SK-N-SH (cell line): ENCODE measurements at regions not wholly inside any gene's neighbourhood (a gene's known extent, or its start where the extent isn't known, plus 50 kb on each side); places are given as distances from the start of the nearest gene placed in this dataset.

ENCODE experiments used
- CTCF ChIA-PET: fragments of 300-600, 350-600 bp; formaldehyde crosslinking; extraction: SDS; loops from one replicate; lab custom pipeline; 2021; lab: Yijun Ruan, JAX
- POLR2A ChIA-PET: fragments of 350-600 bp; sonication (Branson Sonifier 250); formaldehyde crosslinking; extraction: SDS; loops from one replicate; lab custom pipeline; 2020; ENCODE audit warnings: antibody characterized with exemption, inconsistent platforms; lab: Yijun Ruan, JAX
- DNase-seq: peaks from one replicate; pipeline ENCODE4 v3.0.0; 2012
- H2AFZ ChIP-seq: fragments of 200-600 bp; sonication (generic); 2 replicates; pipeline ENCODE4 v1.8.1; 2016; ENCODE audit warnings: antibody characterized with exemption, mild to moderate bottlenecking, low read depth
- H3F3A ChIP-seq: fragments of 200-600 bp; sonication (generic); replicated peaks from 2 replicates; pipeline ENCODE3; 2016; ENCODE audit warnings: antibody characterized with exemption, mild to moderate bottlenecking; ENCODE audit not compliant: insufficient read depth
- H3K27ac ChIP-seq, 2 experiments: fragments of 200-500 bp in 1 of 2; fragments of 200-600 bp in 1 of 2; sonication (Bioruptor generic) in 1 of 2; sonication (generic), shearing (Covaris generic) in 1 of 2; 2 replicates each; pipeline versions ENCODE4 v1.5.1 to v1.6.1; 2014 to 2016; ENCODE audit warnings: low read depth in 2 of 2, inconsistent platforms in 1 of 2, low read length in 1 of 2, mild to moderate bottlenecking in 1 of 2, mixed read lengths in 1 of 2
- H3K27me3 ChIP-seq: fragments of 200-600 bp; sonication (generic), shearing (Covaris generic); 2 replicates; pipeline ENCODE4 v1.6.1; 2016; ENCODE audit warnings: mixed run types; ENCODE audit not compliant: insufficient read depth
- H3K36me3 ChIP-seq, 2 experiments: fragments of 200-500 bp in 1 of 2; fragments of 200-600 bp in 1 of 2; sonication (Bioruptor generic) in 1 of 2; sonication (generic) in 1 of 2; replicated peaks in 1 of 2; 2 replicates each; pipeline versions ENCODE3 to v1.5.1; 2014 to 2016; ENCODE audit warnings: low read length in 1 of 2, mild to moderate bottlenecking in 1 of 2; ENCODE audit not compliant: insufficient read depth in 2 of 2, control insufficient read depth in 1 of 2
- H3K4me1 ChIP-seq, 2 experiments: fragments of 200-500 bp in 1 of 2; fragments of 200-600 bp in 1 of 2; sonication (Bioruptor generic) in 1 of 2; sonication (generic), shearing (Covaris generic) in 1 of 2; 2 replicates each; pipeline versions ENCODE4 v1.5.1 to v1.6.1; 2014 to 2016; ENCODE audit warnings: low read depth in 1 of 2, low read length in 1 of 2, mixed run types in 1 of 2; ENCODE audit not compliant: insufficient read depth in 2 of 2, control insufficient read depth in 1 of 2
- H3K4me2 ChIP-seq: fragments of 200-600 bp; sonication (generic), shearing (Covaris generic); 2 replicates; pipeline ENCODE4 v1.6.1; 2017; ENCODE audit warnings: mixed run types
- H3K4me3 ChIP-seq, 2 experiments: fragments of 200-500 bp in 1 of 2; fragments of 200-600 bp in 1 of 2; sonication (Bioruptor generic) in 1 of 2; sonication (generic), shearing (Covaris generic) in 1 of 2; 2 replicates each; pipeline versions ENCODE4 v1.5.1 to v1.8.1; 2014 to 2016; ENCODE audit warnings: low read depth in 2 of 2, inconsistent platforms in 1 of 2, low read length in 1 of 2, mild to moderate bottlenecking in 1 of 2, mixed read lengths in 1 of 2, moderate library complexity in 1 of 2
- H3K79me2 ChIP-seq: fragments of 200-600 bp; sonication (generic); 2 replicates; pipeline ENCODE4 v1.8.1; 2017; ENCODE audit warnings: mild to moderate bottlenecking; ENCODE audit not compliant: insufficient read depth
- H3K9ac ChIP-seq: fragments of 200-600 bp; sonication (generic); 2 replicates; pipeline ENCODE4 v1.6.1; 2017; ENCODE audit warnings: mixed run types
- H3K9me2 ChIP-seq: fragments of 200-600 bp; sonication (generic); 2 replicates; pipeline ENCODE4 v1.6.1; 2017; ENCODE audit warnings: mixed run types
- H3K9me3 ChIP-seq: fragments of 200-600 bp; sonication (generic); 2 replicates; pipeline ENCODE4 v1.6.1; 2017; ENCODE audit warnings: mixed run types, mild to moderate bottlenecking, moderate library complexity
- H4K20me1 ChIP-seq: fragments of 200-600 bp; sonication (generic); 2 replicates; pipeline ENCODE4 v1.6.1; 2017; ENCODE audit warnings: mild to moderate bottlenecking, mixed run types; ENCODE audit not compliant: insufficient read depth
- CHD2 ChIP-seq: fragments of 150-350 bp; IDR thresholded peaks from 2 replicates; pipeline ENCODE4 v1.6.1; 2018; ENCODE audit warnings: low read length; ENCODE audit not compliant: partially characterized antibody
- CTCF ChIP-seq: fragments of 200-600 bp; sonication (generic); IDR thresholded peaks from 2 replicates; pipeline ENCODE4 v1.6.1; 2017; ENCODE audit warnings: antibody characterized with exemption, mild to moderate bottlenecking, moderate library complexity
- EZH2phosphoT487 ChIP-seq: fragments of 200-600 bp; sonication (generic); IDR thresholded peaks from 2 replicates; pipeline ENCODE4 v1.6.1; 2017; ENCODE audit warnings: low read depth, mixed run types, mild to moderate bottlenecking, antibody characterized with exemption, moderate library complexity, borderline replicate concordance
- FOSL2 ChIP-seq: IDR thresholded peaks from 2 replicates; pipeline ENCODE4 v1.4.0; 2012; ENCODE audit warnings: low read depth, mild to moderate bottlenecking, moderate library complexity, borderline replicate concordance
- FOXM1 ChIP-seq: IDR thresholded peaks from 2 replicates; pipeline ENCODE4 v1.4.0; 2012; ENCODE audit warnings: low read depth, mild to moderate bottlenecking
- GABPA ChIP-seq: IDR thresholded peaks from 2 replicates; pipeline ENCODE4 v1.4.0; 2012; ENCODE audit warnings: low read depth, mild to moderate bottlenecking
- JUND ChIP-seq: IDR thresholded peaks from 2 replicates; pipeline ENCODE4 v1.4.0; 2012
- MAX ChIP-seq: IDR thresholded peaks from 2 replicates; pipeline ENCODE4 v1.4.0; 2012; ENCODE audit warnings: low read depth
- MEF2A ChIP-seq: IDR thresholded peaks from 2 replicates; pipeline ENCODE4 v1.4.0; 2012; ENCODE audit warnings: low read depth, borderline replicate concordance
- MXI1 ChIP-seq: IDR thresholded peaks from 2 replicates; pipeline ENCODE4 v1.6.1; 2012; ENCODE audit warnings: mild to moderate bottlenecking, low read depth, low read length, improper control_type of control experiment
- NFIC ChIP-seq: IDR thresholded peaks from 2 replicates; pipeline ENCODE4 v1.4.0; 2012; ENCODE audit warnings: borderline replicate concordance
- PBX3 ChIP-seq: IDR thresholded peaks from 2 replicates; pipeline ENCODE4; 2012
- POLR2AphosphoS5 ChIP-seq: IDR thresholded peaks from 2 replicates; pipeline ENCODE4 v1.6.1; 2012; ENCODE audit warnings: low read depth, low read length
- RCOR1 ChIP-seq: fragments of 150-350 bp; IDR thresholded peaks from 2 replicates; pipeline ENCODE4 v1.6.1; 2017; ENCODE audit warnings: antibody characterized with exemption, low read length
- RFX5 ChIP-seq: IDR thresholded peaks from 2 replicates; pipeline ENCODE4 v1.6.1; 2012; ENCODE audit warnings: mild to moderate bottlenecking, improper control_type of control experiment, low read length
- RXRA ChIP-seq: IDR thresholded peaks from 2 replicates; pipeline ENCODE4 v1.4.0; 2012; ENCODE audit warnings: low read depth, mild to moderate bottlenecking, borderline replicate concordance
- SIN3A ChIP-seq: IDR thresholded peaks from 2 replicates; pipeline ENCODE4 v1.6.1; 2012; ENCODE audit warnings: low read depth, mild to moderate bottlenecking, low read length, moderate library complexity, borderline replicate concordance
- TAF1 ChIP-seq: IDR thresholded peaks from 2 replicates; pipeline ENCODE4 v1.6.1; 2012; ENCODE audit warnings: low read depth, mild to moderate bottlenecking, low read length, moderate library complexity, borderline replicate concordance
- TEAD4 ChIP-seq: IDR thresholded peaks from 2 replicates; pipeline ENCODE4 v1.4.0; 2012; ENCODE audit warnings: mild to moderate bottlenecking, borderline replicate concordance; ENCODE audit not compliant: insufficient read depth
- ZBTB33 ChIP-seq: IDR thresholded peaks from 2 replicates; pipeline ENCODE4 v1.4.0; 2012; ENCODE audit warnings: low read depth, borderline replicate concordance
- WGBS: methylation state at CpG from one replicate; pipeline ENCODE4 v1.1.6; 2017; ENCODE audit warnings: low lambda C conversion rate; 5-methylcytosine and 5-hydroxymethylcytosine counted together

- no peaks in the 10 kb centered on the region for H3K27me3 ChIP-seq
- H3K9me3 ChIP-seq = no peaks in the 10 kb centered on the region
- no peaks in the 10 kb centered on the region for H3K9me2 ChIP-seq
- no peak overlapping the region for H3K4me3 ChIP-seq
- H2AFZ ChIP-seq = no peak overlapping the region
- H3K4me2 ChIP-seq = no peak overlapping the region
- CTCF ChIA-PET = no interaction called here
- H3K27ac ChIP-seq = no peak overlapping the region
- H4K20me1 ChIP-seq = no peaks in the 10 kb centered on the region
- no peaks in the 10 kb centered on the region for H3F3A ChIP-seq
- POLR2A ChIA-PET = no interaction called here
- H3K4me1 ChIP-seq = no peaks in the 10 kb centered on the region
- no peak overlapping the region for H3K9ac ChIP-seq
- WGBS = 10% methylated on average over 1 of the region's 1 CpG
- no peak for DNase-seq
- no peaks in the 10 kb centered on the region for H3K79me2 ChIP-seq
- TF ChIP-seq PBX3 (no peak), EZH2phosphoT487 (no peak), SIN3A (no peak), MXI1 (no peak), FOSL2 (no peak), RCOR1 (no peak), POLR2AphosphoS5 (no peak), RFX5 (no peak), RXRA (no peak), CTCF (no peak), NFIC (no peak), GABPA (no peak), TEAD4 (no peak)
- TF ChIP-seq, all 33 proteins: peak for 0
- H3K36me3 ChIP-seq = no peaks in the 10 kb centered on the region
Measured at GRCh38 chr6:8670792-8671191, 235.4 kb upstream of the SLC35B3 start.

GRCh38 chr6:8664700-8665099 is 229.4 kb upstream of the SLC35B3 start:
- ChIA-PET POLR2A (interaction anchor here (0.6 kb wide), 1 partner anchor 482 kb away, joined by 5 read pairs; no protein-coding TSS in a partner anchor), CTCF (no interaction called here)
- H4K20me1 ChIP-seq = no peaks in the 10 kb centered on the region
- no peaks in the 10 kb centered on the region for H3K79me2 ChIP-seq
- H3K27me3 ChIP-seq = no peaks in the 10 kb centered on the region
- no peaks in the 10 kb centered on the region for H3K4me1 ChIP-seq
- H3F3A ChIP-seq = no peaks in the 10 kb centered on the region
- no peak overlapping the region for H3K4me2 ChIP-seq
- H3K4me3 ChIP-seq = no peak overlapping the region
- no peaks in the 10 kb centered on the region for H3K9me2 ChIP-seq
- H3K9ac ChIP-seq = no peak overlapping the region
- no peak overlapping the region for H2AFZ ChIP-seq
- no peak overlapping the region for H3K27ac ChIP-seq
- no peaks in the 10 kb centered on the region for H3K36me3 ChIP-seq
- no peaks in the 10 kb centered on the region; the same call in 1 of the 2 replicates for H3K9me3 ChIP-seq
- 38% methylated on average over 3 of the region's 3 CpGs for WGBS
- DNase-seq = no peak
- TF ChIP-seq MXI1 (no peak), SIN3A (no peak), PBX3 (no peak), JUND (no peak), MAX (no peak), TAF1 (no peak), MEF2A (no peak), FOXM1 (no peak), ZBTB33 (no peak), CHD2 (no peak)
